ENCODE measurements at regions not wholly inside any gene's neighbourhood (a gene's known extent, or its start where the extent isn't known, plus 50 kb on each side); places are given as distances from the start of the nearest gene placed in this dataset.

GRCh38 chr7:28890137-28890536, 68.0 kb downstream of the TRIL start:
- dilution Hi-C loops (cut with HindIII; ENCODE audit: low sequenced_read_pairs, unreplicated experiment): no loop called here
- POLR2A ChIA-PET (ENCODE audit: unreplicated experiment): no interaction called here

More at GRCh38 chr7:28890137-28890536, 68.0 kb downstream of the TRIL start:
- TF ChIP-seq RCOR1 (IDR thresholded peaks at IDR 0.05; ENCODE audit: insufficient replicate concordance, low read length) (no peak), RAD21 (IDR thresholded peaks at IDR 0.05; ENCODE audit: low read length) (no peak), CHD1 (IDR thresholded peaks at IDR 0.05; ENCODE audit: low read depth, low read length) (no peak), ELK1 (IDR thresholded peaks at IDR 0.05; ENCODE audit: borderline replicate concordance, low read depth, low read length) (no peak), CTCF (conservative IDR thresholded peaks at IDR 0.05; ENCODE audit: low read depth, low read length) (no peak), MAZ (IDR thresholded peaks at IDR 0.05; ENCODE audit: borderline replicate concordance, low read depth, low read length) (no peak), POLR2A (IDR thresholded peaks at IDR 0.05; ENCODE audit: low read depth, low read length) (no peak), MXI1 (IDR thresholded peaks at IDR 0.05; ENCODE audit: borderline replicate concordance, low read depth, low read length) (no peak), CEBPB (IDR thresholded peaks at IDR 0.05; ENCODE audit: low read depth, low read length) (no peak), BHLHE40 (IDR thresholded peaks at IDR 0.05; ENCODE audit: low read depth, low read length) (no peak), SMC3 (IDR thresholded peaks at IDR 0.05; ENCODE audit: low read depth, low read length) (no peak), MAFK (IDR thresholded peaks at IDR 0.05; ENCODE audit: low read depth, low read length) (no peak)
- H4K91ac ChIP-seq (ENCODE audit: insufficient read depth, low read depth, low read length): no peak overlapping the region
- H3K4me2 ChIP-seq (ENCODE audit: low read depth, low read length): no peak overlapping the region
- H2BK5ac ChIP-seq (ENCODE audit: low read depth, low read length, poor library complexity, severe bottlenecking): no peak overlapping the region
- H4K20me1 ChIP-seq (ENCODE audit: insufficient read depth, low read length): no peaks in the 10 kb centered on the region
- no peak overlapping the region for H2BK15ac ChIP-seq (ENCODE audit: low read depth, low read length)
- no peak overlapping the region for H3K4me3 ChIP-seq (ENCODE audit: insufficient read depth, low read depth, low read length)
- ATAC-seq (ENCODE audit: low read depth) (no peak), DNase-seq (no peak)
- no peak overlapping the region for H2AK5ac ChIP-seq (ENCODE audit: low read depth, low read length)
- no peaks in the 10 kb centered on the region for H3K9me3 ChIP-seq (ENCODE audit: control insufficient read depth, insufficient read depth, low read length)
- H3K4me1 ChIP-seq (ENCODE audit: control insufficient read depth, insufficient read depth, low read length): no peaks in the 10 kb centered on the region
- no peak overlapping the region for H3K4ac ChIP-seq (ENCODE audit: low read depth, low read length)
- H3K18ac ChIP-seq (ENCODE audit: low read depth, low read length): no peak overlapping the region
- BruUV-seq (replicated peaks): no TSS peak
- H3K14ac ChIP-seq (replicated peaks; ENCODE audit: low read depth, low read length): no peak overlapping the region
- no peaks in the 10 kb centered on the region for H3K36me3 ChIP-seq (ENCODE audit: control insufficient read depth, insufficient read depth, low read length)
- no peaks in the 10 kb centered on the region for H3K79me1 ChIP-seq (ENCODE audit: low read depth in 1 of 2, low read length in 2 of 2)
- H4K5ac ChIP-seq (ENCODE audit: low read depth, low read length): no peak overlapping the region
- H2BK120ac ChIP-seq (ENCODE audit: low read depth, low read length): no peak overlapping the region
- no peak overlapping the region for H2AK9ac ChIP-seq (replicated peaks; ENCODE audit: low read depth, low read length, poor library complexity)
- H3K9ac ChIP-seq (ENCODE audit: low read depth, low read length): no peak overlapping the region
- no peak overlapping the region for H4K8ac ChIP-seq (ENCODE audit: low read depth in 2 of 2, low read length in 2 of 2)
- no peaks in the 10 kb centered on the region for H3K9me1 ChIP-seq (ENCODE audit: insufficient read depth, low read length)
- no peak overlapping the region for H3K23ac ChIP-seq (ENCODE audit: low read depth, low read length)
- H2BK20ac ChIP-seq (ENCODE audit: low read depth, low read length): no peak overlapping the region
- 92% methylated on average over 2 of the region's 7 CpGs; no CpG with 5 or more reads in 1 of the 2 experiments for WGBS, 2 experiments (ENCODE audit: extremely low coverage in 2 of 2, insufficient read length in 1 of 2)
- no peak overlapping the region for H2AFZ ChIP-seq (replicated peaks; ENCODE audit: low read length, poor library complexity)
- H3K27me3 ChIP-seq (ENCODE audit: control insufficient read depth, insufficient read depth, low read length): peaks cover 9% of the 10 kb centered on the region
- no peak overlapping the region for H3K56ac ChIP-seq (ENCODE audit: extremely low read depth, insufficient read depth, low read length)
- intact Hi-C loops (cut with micrococcal nuclease): no loop called here
- no peak overlapping the region for H3K27ac ChIP-seq (ENCODE audit: insufficient read depth, low read length)
- in situ Hi-C loops (cut with MboI; ENCODE audit: low sequenced_read_pairs): no loop called here
- CTCF ChIA-PET: no interaction called here

All from IMR-90 (cell line).